Ascending aorta (tissue), 2 donors: ENCODE measurements at regions not wholly inside any gene's neighbourhood (a gene's known extent, or its start where the extent isn't known, plus 50 kb on each side); places are given as distances from the start of the nearest gene placed in this dataset.

Source experiments
- DNase-seq, 2 donors: peaks; one replicate each; pipeline ENCODE4 v3.0.0-alpha.2; 2019; ENCODE audit warnings: low spot score in 2 of 2
- H3K27ac ChIP-seq, 2 donors: fragments of 200-600 bp; sonication (generic); one replicate each; pipeline ENCODE4 v1.5.1; 2016 to 2017; ENCODE audit warnings: mild to moderate bottlenecking in 1 of 2
- H3K27me3 ChIP-seq: fragments of 200-600 bp; sonication (generic); one replicate; pipeline ENCODE4 v1.5.1; 2017
- H3K36me3 ChIP-seq, 2 donors: fragments of 200-600 bp; sonication (generic); one replicate each; pipeline ENCODE4 v1.5.1; 2016
- H3K4me1 ChIP-seq, 2 donors: fragments of 200-600 bp; sonication (generic); one replicate each; pipeline ENCODE4 v1.5.1; 2016 to 2017; ENCODE audit warnings: mild to moderate bottlenecking in 1 of 2
- H3K4me3 ChIP-seq, 2 donors: fragments of 200-600 bp; sonication (generic); one replicate each; pipeline ENCODE4 v1.5.1; 2016 to 2017; ENCODE audit warnings: mild to moderate bottlenecking in 1 of 2
- H3K9me3 ChIP-seq, 2 donors: fragments of 200-600 bp; sonication (generic); one replicate each; pipeline ENCODE4 v1.5.1; 2016
- intact Hi-C: fragments of 100-400 bp; cut with DNase I; formaldehyde crosslinking; loops from one replicate; pipeline ENCODE4 v1.15.1; 2023
- TF ChIP-seq, protein P1 (sequence below), 3 experiments: fragments of 200-600 bp in 2 of 3; fragments of 450-650 bp in 1 of 3; sonication (generic) in 2 of 3; IDR thresholded peaks; one replicate each; pipeline ENCODE4 v1.5.1; 2016 to 2019; ENCODE audit warnings: antibody characterized with exemption in 3 of 3, mild to moderate bottlenecking in 1 of 3, moderate library complexity in 1 of 3

DNA sequence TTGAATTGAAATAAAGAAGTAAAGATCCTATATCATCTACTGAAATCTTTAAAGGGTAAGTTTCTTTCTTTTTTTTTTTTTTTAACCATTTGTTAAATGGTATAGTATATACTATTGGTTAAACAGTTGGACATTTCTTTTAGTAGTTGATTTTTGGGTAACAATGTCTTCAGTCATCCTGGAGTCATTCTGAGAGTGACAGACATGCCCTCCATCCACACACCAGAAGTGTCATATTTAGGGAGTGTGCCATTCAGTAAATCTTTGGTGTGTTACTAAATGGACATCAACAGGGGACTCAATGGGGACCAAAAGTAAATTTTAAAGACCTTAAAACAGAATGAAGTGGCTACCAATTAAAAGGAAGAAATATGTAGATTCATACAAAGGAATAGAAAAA, 50.8 kb upstream of the SLC39A10 start:
- TF ChIP-seq, protein P1, sequence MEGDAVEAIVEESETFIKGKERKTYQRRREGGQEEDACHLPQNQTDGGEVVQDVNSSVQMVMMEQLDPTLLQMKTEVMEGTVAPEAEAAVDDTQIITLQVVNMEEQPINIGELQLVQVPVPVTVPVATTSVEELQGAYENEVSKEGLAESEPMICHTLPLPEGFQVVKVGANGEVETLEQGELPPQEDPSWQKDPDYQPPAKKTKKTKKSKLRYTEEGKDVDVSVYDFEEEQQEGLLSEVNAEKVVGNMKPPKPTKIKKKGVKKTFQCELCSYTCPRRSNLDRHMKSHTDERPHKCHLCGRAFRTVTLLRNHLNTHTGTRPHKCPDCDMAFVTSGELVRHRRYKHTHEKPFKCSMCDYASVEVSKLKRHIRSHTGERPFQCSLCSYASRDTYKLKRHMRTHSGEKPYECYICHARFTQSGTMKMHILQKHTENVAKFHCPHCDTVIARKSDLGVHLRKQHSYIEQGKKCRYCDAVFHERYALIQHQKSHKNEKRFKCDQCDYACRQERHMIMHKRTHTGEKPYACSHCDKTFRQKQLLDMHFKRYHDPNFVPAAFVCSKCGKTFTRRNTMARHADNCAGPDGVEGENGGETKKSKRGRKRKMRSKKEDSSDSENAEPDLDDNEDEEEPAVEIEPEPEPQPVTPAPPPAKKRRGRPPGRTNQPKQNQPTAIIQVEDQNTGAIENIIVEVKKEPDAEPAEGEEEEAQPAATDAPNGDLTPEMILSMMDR (IDR thresholded peaks at IDR 0.05), result no peak
- Histone ChIP-seq H3K36me3 (no peaks in the 10 kb centered on the region), H3K27ac (no peak overlapping the region), H3K4me3 (no peak overlapping the region), H3K9me3 (no peaks in the 10 kb centered on the region), H3K4me1 (no peaks in the 10 kb centered on the region), H3K27me3 (no peaks in the 10 kb centered on the region)
- DNase-seq, result no peak
- intact Hi-C loops, result no loop called here

DNA sequence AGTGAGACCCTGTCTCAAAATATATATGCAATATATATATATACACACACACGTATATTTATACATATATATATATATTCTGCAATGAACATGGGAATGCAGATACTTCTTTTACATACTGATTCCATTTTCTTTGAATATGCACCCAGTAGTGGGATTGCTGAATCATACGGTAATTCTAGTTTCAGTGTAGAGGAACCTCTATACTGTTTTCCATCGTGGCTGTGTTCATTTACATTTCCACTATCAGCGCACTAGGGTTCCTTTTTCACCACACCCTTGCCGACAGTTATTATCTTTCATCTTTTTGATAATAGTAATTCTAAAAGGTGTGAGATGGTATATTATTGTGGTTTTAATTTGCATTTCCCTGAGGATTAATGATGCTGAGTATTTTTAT, 52.3 kb upstream of the SLC39A10 start:
- H3K4me3 ChIP-seq, result no peak overlapping the region
- no peaks in the 10 kb centered on the region for H3K9me3 ChIP-seq
- H3K27ac ChIP-seq, result no peak overlapping the region
- intact Hi-C loops, result no loop called here
- no peaks in the 10 kb centered on the region for H3K36me3 ChIP-seq
- DNase-seq, result no peak
- no peaks in the 10 kb centered on the region for H3K27me3 ChIP-seq
- H3K4me1 ChIP-seq, result no peaks in the 10 kb centered on the region
- TF ChIP-seq, protein P1 (IDR thresholded peaks at IDR 0.05), result no peak

GRCh38 chr2:195603998-195604397, 53.0 kb upstream of the SLC39A10 start:
- intact Hi-C loops, result no loop called here
- Histone ChIP-seq H3K27me3 (no peaks in the 10 kb centered on the region), H3K9me3 (no peaks in the 10 kb centered on the region), H3K27ac (no peak overlapping the region), H3K4me3 (no peak overlapping the region), H3K4me1 (no peaks in the 10 kb centered on the region), H3K36me3 (no peaks in the 10 kb centered on the region)
- no peak for DNase-seq
- TF ChIP-seq, protein P1 (IDR thresholded peaks at IDR 0.05), result no peak

GRCh38 chr2:195603408-195603807, 53.6 kb upstream of the SLC39A10 start:
- H3K9me3 ChIP-seq, result no peaks in the 10 kb centered on the region
- no peak for DNase-seq
- TF ChIP-seq, protein P1 (IDR thresholded peaks at IDR 0.05), result no peak
- no peaks in the 10 kb centered on the region for H3K4me1 ChIP-seq
- no peaks in the 10 kb centered on the region for H3K27me3 ChIP-seq
- intact Hi-C loops, result no loop called here
- H3K4me3 ChIP-seq, result no peak overlapping the region
- no peak overlapping the region for H3K27ac ChIP-seq
- no peaks in the 10 kb centered on the region for H3K36me3 ChIP-seq

- Histone ChIP-seq H3K4me3 (no peak overlapping the region), H3K9me3 (no peaks in the 10 kb centered on the region), H3K36me3 (no peaks in the 10 kb centered on the region), H3K27ac (no peak overlapping the region), H3K4me1 (no peaks in the 10 kb centered on the region), H3K27me3 (no peaks in the 10 kb centered on the region)
- intact Hi-C loops, result no loop called here
- TF ChIP-seq, protein P1 (IDR thresholded peaks at IDR 0.05), result no peak
- DNase-seq, result no peak
These were observed 54.3 kb upstream of the SLC39A10 start for GRCh38 chr2:195602687-195603086.

DNA sequence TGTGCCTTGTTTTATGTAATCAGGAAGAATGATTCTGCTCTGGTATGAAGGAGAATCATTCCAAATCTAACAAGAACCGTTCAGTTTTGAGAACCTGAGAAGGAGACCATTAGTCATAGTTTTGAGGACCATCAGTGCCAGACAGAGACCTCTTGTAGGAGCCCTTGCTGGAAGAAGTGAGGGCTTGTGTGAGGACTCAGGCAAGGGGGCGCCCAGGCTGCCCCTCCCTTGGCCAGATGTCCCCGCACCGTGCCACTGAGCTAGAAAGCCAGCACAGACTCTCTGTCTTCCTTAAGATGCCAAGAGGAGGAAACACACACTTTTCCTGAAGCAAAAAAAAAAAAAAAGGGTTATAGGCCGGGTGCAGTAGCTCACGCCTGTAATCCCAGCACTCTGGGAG, 55.7 kb upstream of the SLC39A10 start:
- DNase-seq, result no peak
- TF ChIP-seq, protein P1 (IDR thresholded peaks at IDR 0.05), result no peak
- Histone ChIP-seq H3K4me1 (no peaks in the 10 kb centered on the region), H3K9me3 (no peaks in the 10 kb centered on the region), H3K36me3 (no peaks in the 10 kb centered on the region), H3K4me3 (no peak overlapping the region), H3K27me3 (no peaks in the 10 kb centered on the region), H3K27ac (no peak overlapping the region)
- intact Hi-C loops, result no loop called here
